HG02870 (cell line): ENCODE measurements at regions not wholly inside any gene's neighbourhood (a gene's known extent, or its start where the extent isn't known, plus 50 kb on each side); places are given as distances from the start of the nearest gene placed in this dataset.
"Not testable (repeated sequence)": the region's sequence is repeated elsewhere in the genome, so short reads cannot be mapped to it uniquely, and the experiment has no call there.

ENCODE experiments used
- ATAC-seq: cut with Tn5 transposase; IDR thresholded peaks from one replicate; pipeline ENCODE4 v1.9.1; 2021; ENCODE audit warnings: mild to moderate bottlenecking, moderate library complexity; ENCODE audit not compliant: unreplicated experiment

DNA sequence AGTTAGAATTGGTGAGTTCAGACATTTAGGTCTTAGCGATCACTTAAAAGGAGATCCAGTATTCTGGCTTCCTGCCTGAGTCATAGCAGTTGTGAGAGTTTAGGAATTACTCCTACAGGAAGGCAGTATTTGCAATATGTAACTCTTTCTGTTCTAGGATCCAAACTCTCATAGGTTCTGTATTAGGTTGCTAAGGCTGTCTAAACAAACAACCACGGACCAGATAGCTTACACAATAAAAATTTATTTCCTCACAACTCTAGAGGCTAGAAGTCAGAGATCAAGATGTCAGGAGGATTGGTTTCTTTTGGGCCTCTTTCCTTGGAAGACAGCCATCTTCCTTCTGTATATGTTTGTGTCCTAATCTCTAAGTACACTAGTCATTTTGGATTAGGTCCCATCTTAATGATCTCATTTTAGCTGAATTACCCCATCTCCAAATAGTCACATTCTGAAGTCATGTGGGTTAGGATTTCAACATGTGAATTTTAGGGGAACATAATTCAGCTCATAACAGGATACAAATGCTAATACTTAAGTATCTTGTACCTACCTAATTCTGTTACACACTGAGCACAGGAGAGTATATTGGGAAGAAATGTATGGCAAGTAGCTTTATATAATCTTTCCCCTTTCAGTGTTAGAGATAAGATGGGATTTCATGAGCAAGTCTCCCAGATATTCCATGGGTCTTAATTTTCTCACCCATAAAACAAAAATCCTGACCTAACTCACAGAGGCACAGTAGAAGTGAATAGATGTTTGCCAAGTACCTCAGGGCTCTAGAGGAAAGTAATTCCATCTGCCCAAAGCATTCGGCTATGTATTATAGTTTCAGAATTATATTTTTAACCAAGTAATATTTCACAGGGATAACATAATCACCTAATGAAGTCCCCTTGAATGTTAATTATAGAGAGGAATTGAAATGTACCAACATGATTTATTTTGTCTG is 144.4 kb downstream of the PTBP2 start:
- ATAC-seq, result no peak

DNA sequence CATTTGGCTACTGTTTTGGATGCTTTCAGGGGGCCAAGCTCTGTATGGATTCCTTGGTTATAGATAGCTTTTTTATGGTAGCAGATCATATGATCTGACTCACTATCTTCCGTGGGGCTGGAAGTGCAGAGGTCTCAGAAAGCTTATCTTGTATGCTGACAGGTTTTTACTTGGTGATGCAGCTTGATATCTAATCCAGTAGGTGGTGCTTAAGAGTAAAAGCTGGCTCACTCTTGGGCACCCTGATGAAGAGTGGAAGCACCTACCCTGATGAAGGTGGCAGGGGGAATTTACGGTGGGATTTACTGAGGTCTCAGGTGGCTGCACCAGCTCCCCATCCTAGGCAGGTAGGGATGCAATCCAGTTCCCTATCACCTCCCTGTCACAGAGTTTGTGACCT is 151.2 kb downstream of the PTBP2 start:
- no peak for ATAC-seq

DNA sequence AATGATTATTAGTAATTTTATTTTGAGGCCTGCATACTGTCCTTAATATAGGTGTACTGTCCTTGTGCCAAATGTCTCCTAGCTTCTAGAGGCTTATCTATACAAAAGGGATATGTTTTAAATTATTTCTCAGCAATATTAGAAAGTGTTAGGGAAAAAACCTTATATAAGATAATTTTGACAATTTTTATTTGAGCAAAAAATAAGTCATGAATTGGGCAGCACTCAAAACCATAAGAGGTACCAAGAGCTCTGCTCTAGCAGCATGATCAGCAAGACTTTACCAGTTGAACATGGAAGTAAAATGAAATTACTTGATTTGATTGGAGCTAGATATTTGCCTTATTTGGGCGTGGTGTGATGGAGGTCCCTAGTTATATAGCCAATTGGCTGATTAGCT is 157.1 kb downstream of the PTBP2 start:
- ATAC-seq, result no peak

DNA sequence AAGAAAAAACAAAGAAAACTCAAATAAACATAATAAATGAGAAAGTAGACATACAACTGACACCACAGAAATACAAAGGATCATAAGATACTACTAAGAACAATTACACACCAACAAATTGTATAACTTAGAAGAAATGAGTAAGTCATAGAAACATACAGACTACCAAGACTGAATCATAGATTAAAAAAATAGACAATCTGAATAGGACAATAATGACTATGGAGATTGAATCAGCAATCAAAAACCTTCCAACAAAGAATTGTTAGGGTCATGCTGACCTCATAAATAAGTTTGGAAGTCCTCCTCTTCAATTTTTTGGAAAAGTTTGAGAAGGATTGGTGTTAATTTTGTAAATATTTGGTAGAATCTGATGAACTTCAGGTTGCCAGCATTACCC is 159.0 kb downstream of the PTBP2 start:
- ATAC-seq, result no peak

DNA sequence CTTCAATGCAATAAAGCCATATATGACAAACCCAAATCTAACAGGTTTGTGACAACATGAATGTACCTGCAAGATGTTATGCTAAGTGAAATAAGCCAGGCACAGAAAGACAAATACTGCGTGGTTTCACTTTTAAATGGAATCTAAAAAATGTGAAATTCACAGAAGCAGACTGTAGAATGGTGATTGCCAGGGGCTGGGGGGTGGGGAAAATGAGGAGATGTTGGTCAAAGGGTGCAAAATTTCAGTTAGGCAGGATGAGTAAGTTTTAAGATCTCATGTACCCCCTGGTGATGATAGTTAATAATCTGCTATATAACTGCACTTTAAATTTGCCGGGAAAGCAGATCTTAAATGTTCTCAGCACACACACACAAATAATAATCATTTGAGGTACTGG is 160.5 kb downstream of the PTBP2 start:
- no peak for ATAC-seq

DNA sequence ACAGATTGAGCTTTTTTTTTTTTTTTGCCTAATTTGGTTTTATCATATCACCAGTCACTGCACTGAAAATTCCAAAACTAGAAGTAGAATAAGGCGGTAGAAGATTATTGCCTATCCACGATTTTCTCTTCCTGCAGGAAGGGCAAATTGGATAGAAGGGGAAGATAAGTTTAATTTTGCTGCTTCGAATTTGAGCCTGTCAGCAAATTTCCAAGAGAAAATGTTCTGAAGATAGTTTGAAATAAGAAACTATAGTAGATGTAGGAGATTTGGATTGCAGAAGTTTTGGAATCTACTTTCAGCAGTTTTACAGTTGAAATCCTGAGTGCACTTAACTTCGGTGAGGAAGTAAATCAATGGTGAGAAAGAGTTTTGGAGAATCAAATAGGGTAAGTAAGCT is 164.9 kb downstream of the PTBP2 start:
- no peak for ATAC-seq

DNA sequence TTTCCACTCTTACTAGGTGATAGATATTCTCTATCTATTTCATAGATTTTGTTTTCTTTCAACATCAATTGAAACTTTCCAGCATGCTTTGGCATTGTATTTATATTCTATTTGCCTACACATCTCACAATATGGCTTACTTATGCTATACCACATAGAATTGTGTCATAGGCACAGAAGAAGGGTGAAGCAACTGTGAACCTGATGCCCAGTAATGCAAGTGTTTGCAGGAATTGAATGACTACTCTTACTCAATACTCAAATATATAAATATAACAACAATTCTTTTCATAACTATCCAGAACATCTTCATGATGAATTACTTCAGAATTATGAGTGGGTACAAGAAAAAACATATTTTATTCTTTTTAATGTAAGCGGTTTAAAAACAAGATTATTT is 165.9 kb downstream of the PTBP2 start:
- ATAC-seq, result no peak

DNA sequence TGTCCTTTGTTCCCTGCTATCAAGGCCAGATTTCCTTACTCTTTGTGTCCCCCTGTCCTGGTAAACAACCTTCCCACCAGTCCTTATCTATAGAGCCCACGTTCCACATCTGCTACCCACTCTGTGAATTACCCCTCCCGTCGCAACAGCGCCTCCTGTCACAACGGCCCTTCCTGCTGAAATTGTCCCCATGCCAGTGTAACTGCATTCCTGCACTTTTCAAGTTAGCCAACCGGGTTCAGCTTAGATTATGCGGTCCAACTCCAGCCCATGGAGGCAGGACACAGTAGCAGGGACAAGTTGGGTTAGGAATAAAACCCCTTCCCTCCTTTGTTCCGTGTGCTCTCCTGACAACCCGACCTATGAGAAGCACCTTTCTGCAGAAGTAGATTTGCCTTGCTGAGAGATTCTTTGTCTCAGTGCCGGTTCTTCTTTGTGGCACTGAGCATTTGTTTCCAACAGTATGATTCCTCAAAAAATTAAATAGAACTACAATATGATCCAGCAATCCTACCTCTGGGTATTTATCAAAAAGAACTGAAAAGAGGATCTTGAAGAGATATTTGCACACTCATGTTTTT is 180.3 kb downstream of the PTBP2 start:
- ATAC-seq, result no peak

DNA sequence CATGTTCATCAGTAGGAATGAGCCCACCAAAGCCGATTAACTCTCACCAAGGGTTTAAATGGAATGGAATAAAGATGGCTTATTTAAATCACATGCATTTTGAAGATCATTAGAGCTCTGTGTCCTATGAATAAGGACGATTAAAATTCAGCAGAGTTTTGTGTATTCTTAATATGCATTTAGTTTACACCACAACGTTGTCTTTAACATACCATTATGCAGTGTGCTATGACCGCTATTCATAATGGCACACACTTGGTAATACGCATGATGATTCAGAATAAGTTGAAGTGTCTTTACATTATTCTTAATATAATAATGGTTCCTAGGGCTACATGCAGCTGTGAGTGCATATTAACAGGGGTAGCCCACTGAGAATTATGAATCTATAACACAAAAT is 190.7 kb downstream of the PTBP2 start:
- ATAC-seq, result no peak

DNA sequence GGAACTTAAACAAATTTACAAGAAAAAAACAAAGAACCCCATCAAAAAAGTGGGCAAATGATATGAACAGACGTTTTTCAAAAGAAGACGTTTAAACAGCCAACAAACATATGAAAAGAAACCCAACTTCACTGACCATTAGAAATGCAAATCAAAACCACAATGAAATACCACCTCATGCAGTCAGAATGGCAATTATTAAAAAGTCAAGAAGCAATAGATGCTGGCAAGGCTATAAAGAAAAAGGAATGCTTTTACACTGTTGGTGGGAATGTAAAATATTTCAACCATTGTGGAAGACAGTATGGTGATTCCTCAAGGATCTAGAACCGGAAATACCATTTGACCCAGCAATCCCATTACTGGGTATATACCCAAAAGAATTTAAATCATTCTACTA is 194.1 kb downstream of the PTBP2 start:
- not testable (repeated sequence) for ATAC-seq

DNA sequence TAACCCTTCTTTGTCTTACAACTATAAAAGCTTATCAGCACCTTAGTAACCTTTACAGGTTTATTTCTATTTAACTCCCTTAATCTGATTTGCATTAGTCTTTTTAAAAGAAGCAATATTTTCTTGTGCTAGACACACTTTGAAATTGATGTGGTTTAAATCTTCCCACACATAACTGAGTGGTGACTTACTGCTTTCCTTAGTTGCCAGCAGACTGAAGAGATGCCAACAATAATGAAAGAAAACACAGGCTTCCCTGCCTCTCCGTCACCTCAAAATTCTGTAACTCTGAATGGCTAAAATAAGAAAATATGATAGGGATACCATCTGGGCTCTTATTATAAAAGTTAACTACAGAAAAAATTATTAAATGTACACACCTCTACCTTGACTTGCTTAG is 196.8 kb downstream of the PTBP2 start:
- no peak for ATAC-seq

DNA sequence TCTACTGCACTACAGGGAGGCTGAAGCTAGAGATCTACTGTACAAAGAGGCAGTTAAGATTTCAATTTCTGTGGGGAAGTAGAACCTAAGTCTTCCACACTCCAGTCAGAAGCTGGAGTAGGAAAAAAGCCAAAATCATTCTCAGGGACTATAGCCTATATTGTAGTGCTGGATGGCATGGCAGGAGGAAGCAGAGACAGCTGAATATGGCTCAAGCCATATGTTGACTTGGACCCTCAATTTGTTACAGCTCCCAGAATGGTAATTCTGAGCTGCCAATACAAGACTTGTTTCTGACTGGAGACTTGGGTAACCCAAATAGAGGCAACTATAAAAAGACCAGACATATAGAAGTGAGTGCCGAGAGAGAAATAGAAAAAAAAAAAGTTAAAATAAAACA is 200.6 kb downstream of the PTBP2 start:
- no peak for ATAC-seq

DNA sequence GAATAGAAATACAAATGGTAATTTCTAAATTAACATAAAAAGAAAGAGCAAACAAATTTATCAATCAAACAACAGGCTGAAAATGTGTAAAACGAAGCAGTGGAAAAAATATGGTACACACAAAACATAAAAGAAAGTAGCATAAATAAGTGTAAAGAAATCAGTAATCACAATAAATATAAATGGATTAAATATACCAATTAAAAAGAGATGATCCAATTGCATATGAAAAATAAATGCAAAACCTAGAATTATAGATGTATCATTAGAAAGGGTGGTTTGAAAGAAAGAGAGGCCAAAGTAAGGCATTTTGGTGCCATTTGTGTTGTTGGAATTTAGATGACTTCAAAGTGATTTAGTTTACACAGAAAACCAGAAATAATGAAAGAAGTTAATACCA is 202.2 kb downstream of the PTBP2 start:
- no peak for ATAC-seq

DNA sequence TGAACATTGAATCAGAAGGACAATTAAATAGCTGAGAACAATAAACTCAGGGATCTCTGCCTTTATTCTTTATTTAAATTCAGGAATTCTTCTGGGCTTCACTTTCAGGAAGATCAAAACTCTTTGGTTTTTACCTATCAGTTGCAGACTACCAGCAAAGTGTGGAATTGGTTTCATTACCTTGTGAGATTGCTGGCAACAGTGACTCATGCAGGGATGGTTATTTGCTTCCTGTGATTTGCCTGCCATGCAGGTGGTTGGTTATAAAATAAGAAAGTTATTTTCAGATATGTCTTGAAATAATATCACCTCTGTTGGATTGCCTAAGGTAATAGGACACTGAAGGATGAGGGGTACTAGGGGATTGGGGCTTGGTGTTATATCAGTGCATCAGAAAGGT is 204.6 kb downstream of the PTBP2 start:
- no peak for ATAC-seq

DNA sequence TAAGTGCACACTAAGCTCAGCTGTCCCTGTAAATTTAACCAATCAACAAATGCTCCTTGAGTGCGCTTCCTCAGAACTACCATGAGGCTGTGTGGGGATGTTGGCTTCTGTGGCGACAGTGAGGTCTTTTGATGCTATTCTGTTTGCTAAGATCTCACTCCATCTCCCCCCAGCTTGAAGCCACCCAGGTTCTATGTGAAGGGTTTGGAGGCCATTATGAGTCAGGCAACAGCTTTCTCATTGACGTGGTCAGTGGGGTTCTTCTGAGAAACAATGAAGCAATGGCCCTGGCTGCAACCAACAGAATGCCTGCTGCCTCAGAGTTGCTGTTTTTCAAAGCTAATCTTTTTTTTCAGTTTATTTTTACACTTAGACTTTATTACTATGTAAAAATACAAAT is 205.5 kb downstream of the PTBP2 start:
- ATAC-seq, result no peak

DNA sequence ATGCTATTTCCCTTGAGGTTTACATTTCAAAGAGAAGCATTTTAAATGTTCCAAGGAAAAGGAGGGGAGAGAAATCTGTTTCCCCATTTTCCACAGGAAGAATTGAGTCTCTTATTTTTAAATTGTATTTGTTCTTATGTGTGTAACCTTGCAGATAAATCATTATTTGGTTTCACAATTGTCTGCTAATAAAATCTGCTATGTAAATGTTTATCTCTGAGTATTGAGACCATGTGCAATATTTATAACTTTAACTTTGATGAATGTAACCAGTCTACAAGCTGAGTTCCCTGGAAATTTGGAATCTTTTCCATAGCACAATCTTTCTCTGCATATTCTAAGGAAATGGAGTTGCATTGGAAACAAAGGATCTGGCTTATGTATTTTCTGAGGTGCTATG is 209.6 kb downstream of the PTBP2 start:
- no peak for ATAC-seq

DNA sequence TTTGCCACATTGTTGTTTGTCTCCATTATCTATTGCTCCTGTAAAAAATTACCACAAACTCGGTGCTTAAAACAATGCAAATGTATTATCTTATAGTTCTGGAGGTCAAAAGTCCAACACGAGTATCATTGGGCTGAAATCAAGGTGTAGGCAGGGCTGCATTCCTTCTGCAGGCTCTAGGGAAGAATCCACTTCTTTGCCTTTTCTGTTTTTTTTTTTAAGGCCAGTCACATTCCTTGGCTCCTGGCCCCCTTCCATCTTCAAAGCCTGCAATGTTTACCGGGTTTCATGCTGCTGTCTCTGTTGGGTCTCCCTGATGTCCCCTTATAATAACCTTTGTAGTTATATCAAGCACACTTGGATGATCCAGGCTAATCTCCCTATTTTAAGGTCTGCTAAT is 212.7 kb downstream of the PTBP2 start:
- ATAC-seq, result no peak

DNA sequence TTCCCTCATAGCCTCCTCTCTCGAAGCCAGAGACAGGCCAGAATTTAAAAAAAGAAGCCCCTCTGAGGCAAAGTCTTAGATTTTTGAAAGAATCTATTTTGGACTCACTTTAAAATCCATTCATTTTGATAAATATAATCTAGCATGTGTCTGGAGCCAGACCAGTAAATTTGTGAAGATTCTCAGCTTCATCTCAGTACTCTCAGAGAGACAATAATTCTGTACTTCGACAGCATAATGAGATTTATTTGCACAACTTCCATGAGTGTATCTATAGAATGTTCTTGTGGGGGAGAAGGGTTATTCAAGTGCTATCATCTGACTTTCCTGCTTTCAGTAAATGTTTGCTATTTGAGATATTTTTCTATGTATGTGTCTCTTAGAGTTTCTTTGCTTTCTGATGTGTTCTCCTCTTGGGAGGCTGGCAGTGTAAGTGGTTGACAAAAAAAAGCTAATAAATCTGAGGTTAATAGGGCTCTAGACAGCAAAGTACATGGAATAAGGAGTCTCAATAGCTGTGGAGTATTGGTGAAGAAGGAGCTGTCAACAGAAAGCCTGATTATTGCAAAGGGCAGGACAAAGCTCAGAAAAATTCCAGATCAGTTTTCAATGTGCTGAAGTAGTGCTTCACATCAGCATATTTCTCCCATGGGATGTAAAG is 223.0 kb downstream of the PTBP2 start:
- no peak for ATAC-seq

DNA sequence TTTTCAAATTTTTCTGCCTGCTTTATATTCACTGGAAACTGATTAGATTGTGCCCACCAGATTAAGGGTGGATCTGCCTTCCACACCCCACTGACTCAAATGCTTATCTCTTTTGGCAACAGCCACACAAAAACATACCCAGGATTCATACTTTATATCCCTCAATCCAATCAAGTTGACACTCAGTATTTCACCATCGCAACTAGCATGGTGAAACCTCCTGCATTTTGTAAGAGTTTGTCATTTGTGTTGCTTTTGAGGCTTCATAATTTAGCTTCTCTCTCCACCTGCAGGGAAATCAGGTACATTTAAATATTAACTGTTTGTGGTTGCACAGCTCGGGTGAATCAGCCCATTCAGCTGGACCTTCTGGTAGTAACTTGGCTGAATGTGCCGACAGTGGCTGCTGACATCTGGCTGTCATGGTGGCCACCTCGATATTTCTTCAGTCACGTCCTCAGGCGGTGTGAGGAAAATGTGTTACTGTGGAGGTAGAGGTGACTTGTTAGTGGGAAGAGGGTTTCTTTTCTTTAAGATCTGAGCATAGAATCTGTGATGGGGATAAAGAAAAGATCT is 224.0 kb downstream of the PTBP2 start:
- ATAC-seq, result no peak

DNA sequence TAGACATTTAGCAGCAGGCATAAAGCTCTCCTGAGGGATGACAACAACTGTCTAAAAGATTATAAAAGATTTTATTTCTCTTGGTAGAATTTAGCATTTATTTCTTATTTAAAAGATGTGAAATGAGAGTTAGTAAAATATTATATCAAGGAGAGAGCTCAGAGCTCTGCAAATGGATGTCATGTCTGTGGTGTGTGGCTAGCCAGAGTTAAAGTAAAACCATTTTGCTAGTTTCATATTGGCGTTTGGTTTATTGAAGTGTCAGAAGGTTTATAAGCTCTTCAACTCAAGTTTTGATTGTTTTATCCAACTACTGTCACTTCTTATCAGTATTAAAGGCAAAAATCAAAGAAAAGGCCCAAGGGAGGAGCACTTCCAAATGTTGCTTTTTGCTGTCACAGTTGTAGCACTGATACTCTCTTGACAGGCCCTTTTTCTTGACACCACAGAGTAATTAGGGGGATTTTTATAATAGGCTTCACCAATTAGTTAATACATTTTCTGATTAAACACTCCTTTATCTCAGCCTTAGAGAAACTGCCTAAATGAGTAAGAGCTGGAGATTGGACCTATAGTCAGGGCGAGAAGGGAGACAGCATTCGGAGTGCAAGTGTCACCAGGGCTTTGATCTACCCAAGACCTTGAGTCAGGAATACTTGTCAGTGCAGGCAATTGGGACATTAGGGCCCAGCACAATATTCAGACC is 233.9 kb downstream of the PTBP2 start:
- no peak for ATAC-seq

DNA sequence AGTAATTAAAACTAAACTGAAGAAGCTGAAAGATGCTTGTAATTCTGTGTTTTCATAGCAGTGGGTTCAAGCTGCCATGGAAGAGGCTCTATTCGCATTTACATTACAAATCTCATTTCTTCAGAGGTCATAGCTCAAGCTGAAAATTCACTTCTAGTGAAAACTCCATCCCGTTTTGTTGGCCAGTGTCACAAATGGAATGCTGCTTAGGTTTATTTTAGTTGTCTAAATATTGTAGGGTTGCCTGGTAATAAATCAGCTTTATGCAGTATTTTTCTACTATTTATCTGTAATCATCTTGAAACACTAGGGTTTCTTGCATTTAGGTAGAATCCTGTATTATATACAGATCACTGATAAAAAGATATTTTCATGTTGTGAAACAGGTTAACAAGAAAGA is 240.6 kb downstream of the PTBP2 start:
- no peak for ATAC-seq
